ENCODE measurements at regions not wholly inside any gene's neighbourhood (a gene's known extent, or its start where the extent isn't known, plus 50 kb on each side); places are given as distances from the start of the nearest gene placed in this dataset.

- Histone ChIP-seq H3K36me3 (no peaks in the 10 kb centered on the region), H3K4me1 (peaks cover 15 to 65% (median 31%) of the 10 kb centered on the region in 6 donors), H3K27ac (peak overlapping the region; percentile 49 to 89 (median 82)), H3K4me3 (peak overlapping the region in 5 of 8 donors; percentile 18 to 61 (median 24)), H3K27me3 (replicated peaks in 1 of 7) (no peaks in the 10 kb centered on the region), H3K9me3 (no peaks in the 10 kb centered on the region)
- intact Hi-C loops (cut with DNase I; ENCODE audit: low total_unique reads): loop anchor here (5.0 kb wide), 1 partner anchor 151 kb away; no protein-coding TSS in a partner anchor
- 17 to 25% (median 20%) methylated on average over 7 of the region's 7 CpGs for WGBS, 5 donors
- no peak for TF ChIP-seq POLR2A (IDR thresholded peaks at IDR 0.05)
- TF ChIP-seq POLR2AphosphoS5 (IDR thresholded peaks at IDR 0.05): peak in 1 of 3 donors; percentile 76
- TF ChIP-seq CTCF (IDR thresholded peaks at IDR 0.05 in 8 of 11, conservative IDR thresholded peaks at IDR 0.05 in 3 of 11): peak; percentile 60 to 91 (median 79)
- DNase-seq: peak; percentile 85
These were observed 51.1 kb upstream of the EED start for GRCh38 chr11:86193297-86194095.

- Histone ChIP-seq H3K4me1 (peaks cover 15 to 57% (median 31%) of the 10 kb centered on the region in 6 donors), H3K27me3 (replicated peaks in 1 of 7) (no peaks in the 10 kb centered on the region), H3K4me3 (peak overlapping the region in 1 of 8 donors; percentile 61), H3K27ac (peak overlapping the region; percentile 49 to 89 (median 82)), H3K9me3 (no peaks in the 10 kb centered on the region), H3K36me3 (no peaks in the 10 kb centered on the region)
- intact Hi-C loops (cut with DNase I; ENCODE audit: low total_unique reads): loop anchor here (5.0 kb wide), 1 partner anchor 150 kb away; no protein-coding TSS in a partner anchor
- no peak for DNase-seq
- TF ChIP-seq POLR2AphosphoS5 (IDR thresholded peaks at IDR 0.05) (no peak), POLR2A (IDR thresholded peaks at IDR 0.05) (no peak), CTCF (IDR thresholded peaks at IDR 0.05 in 8 of 11, conservative IDR thresholded peaks at IDR 0.05 in 3 of 11) (no peak)
- WGBS, 5 donors: 31 to 57% (median 54%) methylated on average over 1 of the region's 1 CpG
These were observed 51.9 kb upstream of the EED start for GRCh38 chr11:86192519-86193257.

GRCh38 chr11:86191874-86192273 lies 52.7 kb upstream of the EED start:
- Histone ChIP-seq H3K27me3 (replicated peaks in 1 of 7) (no peaks in the 10 kb centered on the region), H3K9me3 (no peaks in the 10 kb centered on the region), H3K27ac (peak overlapping the region in 4 of 8 donors; percentile 78 to 89 (median 86)), H3K36me3 (no peaks in the 10 kb centered on the region), H3K4me1 (peaks cover 15 to 49% (median 28%) of the 10 kb centered on the region in 6 donors), H3K4me3 (no peak overlapping the region)
- no peak for TF ChIP-seq POLR2A (IDR thresholded peaks at IDR 0.05)
- no peak for TF ChIP-seq CTCF (IDR thresholded peaks at IDR 0.05 in 8 of 11, conservative IDR thresholded peaks at IDR 0.05 in 3 of 11)
- TF ChIP-seq POLR2AphosphoS5 (IDR thresholded peaks at IDR 0.05): no peak
- DNase-seq: no peak
- WGBS, 5 donors: 85 to 94% (median 91%) methylated on average over 1 of the region's 1 CpG
- intact Hi-C loops (cut with DNase I; ENCODE audit: low total_unique reads): loop anchor here (5.0 kb wide), 1 partner anchor 150 kb away; no protein-coding TSS in a partner anchor

- 93 to 100% (median 96%) methylated on average over 2 of the region's 2 CpGs for WGBS, 5 donors
- no peaks in the 10 kb centered on the region for H3K9me3 ChIP-seq
- intact Hi-C loops (cut with DNase I; ENCODE audit: low total_unique reads): no loop called here
- TF ChIP-seq CTCF (IDR thresholded peaks at IDR 0.05 in 8 of 11, conservative IDR thresholded peaks at IDR 0.05 in 3 of 11) (no peak), POLR2AphosphoS5 (IDR thresholded peaks at IDR 0.05) (no peak), POLR2A (IDR thresholded peaks at IDR 0.05) (no peak)
- peaks cover under 1 to 32% (median 9%) of the 10 kb centered on the region in 6 donors for H3K4me1 ChIP-seq
- no peak for DNase-seq
- H3K36me3 ChIP-seq: no peaks in the 10 kb centered on the region
- H3K4me3 ChIP-seq: no peak overlapping the region
- H3K27ac ChIP-seq: no peak overlapping the region
- no peaks in the 10 kb centered on the region for H3K27me3 ChIP-seq (replicated peaks in 1 of 7)
These were observed 57.5 kb upstream of the EED start for GRCh38 chr11:86187027-86187426.

Measured in spleen (tissue), 11 donors.